Vagina (tissue), 2 donors: ENCODE measurements at regions not wholly inside any gene's neighbourhood (a gene's known extent, or its start where the extent isn't known, plus 50 kb on each side); places are given as distances from the start of the nearest gene placed in this dataset.

Experiments
- DNase-seq, 2 donors: peaks; one replicate each; pipeline ENCODE4 v3.0.0-alpha.2; 2017; ENCODE audit errors: extremely low spot score in 2 of 2
- H3K27ac ChIP-seq: fragments of 200-600 bp; sonication (generic); one replicate; pipeline ENCODE4 v1.5.1; 2019
- H3K27me3 ChIP-seq: fragments of 200-600 bp; sonication (generic); one replicate; pipeline ENCODE4 v1.5.1; 2019
- H3K36me3 ChIP-seq, 2 donors: fragments of 200-600 bp; sonication (generic); one replicate each; pipeline ENCODE4 v1.5.1; 2017 to 2019
- H3K4me1 ChIP-seq: fragments of 200-600 bp; sonication (generic); one replicate; pipeline ENCODE4 v1.5.1; 2019
- H3K4me3 ChIP-seq, 2 donors: fragments of 200-600 bp; sonication (generic); 1 replicate in 1 of 2; 2 replicates in 1 of 2; pipeline ENCODE4 v1.5.1; 2016 to 2019
- H3K9me3 ChIP-seq: fragments of 200-600 bp; sonication (generic); one replicate; pipeline ENCODE4 v1.5.1; 2019
- CTCF ChIP-seq, 3 experiments: fragments of 450-650 bp in 2 of 3; fragments of 200-600 bp in 1 of 3; sonication (generic) in 1 of 3; IDR thresholded peaks; one replicate each; pipeline ENCODE4 v1.5.1; 2017 to 2019; ENCODE audit warnings: antibody characterized with exemption in 3 of 3, mild to moderate bottlenecking in 2 of 3, moderate library complexity in 2 of 3
- POLR2A ChIP-seq, 2 donors: fragments of 450-650 bp; IDR thresholded peaks; one replicate each; pipeline ENCODE4 v1.6.1; 2017; ENCODE audit warnings: antibody characterized with exemption in 2 of 2, mild to moderate bottlenecking in 2 of 2, moderate library complexity in 2 of 2
- POLR2AphosphoS5 ChIP-seq, 2 donors: sonication (generic); formaldehyde crosslinking; IDR thresholded peaks; one replicate each; pipeline ENCODE4 v1.9.0; 2017; ENCODE audit warnings: antibody characterized with exemption in 2 of 2, mild to moderate bottlenecking in 2 of 2, low read depth in 1 of 2; ENCODE audit not compliant: insufficient read depth in 1 of 2
- intact Hi-C: fragments of 100-400 bp; cut with DNase I; formaldehyde crosslinking; loops from one replicate; pipeline ENCODE4 v1.15.1; 2023

- intact Hi-C loops: no loop called here
- H3K27ac ChIP-seq: no peak overlapping the region
- TF ChIP-seq POLR2AphosphoS5 (IDR thresholded peaks at IDR 0.05; ENCODE audit: insufficient read depth in 1 of 2, low read depth in 1 of 2) (peak in 1 of 2 donors; percentile 41), CTCF (IDR thresholded peaks at IDR 0.05) (no peak)
- H3K4me1 ChIP-seq: peaks cover 10% of the 10 kb centered on the region
- H3K9me3 ChIP-seq: no peaks in the 10 kb centered on the region
- no peak for DNase-seq
- H3K27me3 ChIP-seq: no peaks in the 10 kb centered on the region
- no peak overlapping the region for H3K4me3 ChIP-seq
- H3K36me3 ChIP-seq: no peaks in the 10 kb centered on the region
These were observed 123.6 kb downstream of the C5orf15 start for GRCh38 chr5:133844836-133845235.

GRCh38 chr5:133843911-133844310 lies 124.5 kb downstream of the C5orf15 start:
- no peak for DNase-seq
- Histone ChIP-seq H3K27ac (no peak overlapping the region), H3K4me3 (no peak overlapping the region), H3K36me3 (no peaks in the 10 kb centered on the region), H3K27me3 (no peaks in the 10 kb centered on the region), H3K9me3 (no peaks in the 10 kb centered on the region), H3K4me1 (peaks cover 10% of the 10 kb centered on the region)
- TF ChIP-seq POLR2A (IDR thresholded peaks at IDR 0.05): no peak
- intact Hi-C loops: no loop called here

GRCh38 chr5:133842846-133843611 lies 125.4 kb downstream of the C5orf15 start:
- no peak for TF ChIP-seq POLR2AphosphoS5 (IDR thresholded peaks at IDR 0.05; ENCODE audit: insufficient read depth in 1 of 2, low read depth in 1 of 2)
- no peak for TF ChIP-seq POLR2A (IDR thresholded peaks at IDR 0.05)
- no peak for TF ChIP-seq CTCF (IDR thresholded peaks at IDR 0.05)
- no peak for DNase-seq
- peaks cover 10% of the 10 kb centered on the region for H3K4me1 ChIP-seq
- H3K36me3 ChIP-seq: no peaks in the 10 kb centered on the region
- no peaks in the 10 kb centered on the region for H3K9me3 ChIP-seq
- H3K27ac ChIP-seq: no peak overlapping the region
- intact Hi-C loops: no loop called here
- no peak overlapping the region for H3K4me3 ChIP-seq
- no peaks in the 10 kb centered on the region for H3K27me3 ChIP-seq

GRCh38 chr5:133841831-133842750 lies 126.3 kb downstream of the C5orf15 start:
- Histone ChIP-seq H3K9me3 (no peaks in the 10 kb centered on the region), H3K36me3 (no peaks in the 10 kb centered on the region), H3K4me3 (no peak overlapping the region), H3K27me3 (no peaks in the 10 kb centered on the region), H3K4me1 (peaks cover 10% of the 10 kb centered on the region), H3K27ac (no peak overlapping the region)
- intact Hi-C loops: no loop called here
- TF ChIP-seq POLR2AphosphoS5 (IDR thresholded peaks at IDR 0.05; ENCODE audit: insufficient read depth in 1 of 2, low read depth in 1 of 2) (no peak), CTCF (IDR thresholded peaks at IDR 0.05) (no peak), POLR2A (IDR thresholded peaks at IDR 0.05) (no peak)
- no peak for DNase-seq

GRCh38 chr5:133840168-133840567 lies 128.3 kb downstream of the C5orf15 start:
- intact Hi-C loops: no loop called here
- DNase-seq: no peak
- no peaks in the 10 kb centered on the region for H3K27me3 ChIP-seq
- peaks cover 2% of the 10 kb centered on the region for H3K4me1 ChIP-seq
- H3K9me3 ChIP-seq: no peaks in the 10 kb centered on the region
- TF ChIP-seq POLR2AphosphoS5 (IDR thresholded peaks at IDR 0.05; ENCODE audit: insufficient read depth in 1 of 2, low read depth in 1 of 2) (no peak), POLR2A (IDR thresholded peaks at IDR 0.05) (no peak), CTCF (IDR thresholded peaks at IDR 0.05) (no peak)
- no peak overlapping the region for H3K27ac ChIP-seq
- H3K4me3 ChIP-seq: no peak overlapping the region
- H3K36me3 ChIP-seq: no peaks in the 10 kb centered on the region
